ENCODE measurements at regions not wholly inside any gene's neighbourhood (a gene's known extent, or its start where the extent isn't known, plus 50 kb on each side); places are given as distances from the start of the nearest gene placed in this dataset.
"Not testable (repeated sequence)": the region's sequence is repeated elsewhere in the genome, so short reads cannot be mapped to it uniquely, and the experiment has no call there.

DNA sequence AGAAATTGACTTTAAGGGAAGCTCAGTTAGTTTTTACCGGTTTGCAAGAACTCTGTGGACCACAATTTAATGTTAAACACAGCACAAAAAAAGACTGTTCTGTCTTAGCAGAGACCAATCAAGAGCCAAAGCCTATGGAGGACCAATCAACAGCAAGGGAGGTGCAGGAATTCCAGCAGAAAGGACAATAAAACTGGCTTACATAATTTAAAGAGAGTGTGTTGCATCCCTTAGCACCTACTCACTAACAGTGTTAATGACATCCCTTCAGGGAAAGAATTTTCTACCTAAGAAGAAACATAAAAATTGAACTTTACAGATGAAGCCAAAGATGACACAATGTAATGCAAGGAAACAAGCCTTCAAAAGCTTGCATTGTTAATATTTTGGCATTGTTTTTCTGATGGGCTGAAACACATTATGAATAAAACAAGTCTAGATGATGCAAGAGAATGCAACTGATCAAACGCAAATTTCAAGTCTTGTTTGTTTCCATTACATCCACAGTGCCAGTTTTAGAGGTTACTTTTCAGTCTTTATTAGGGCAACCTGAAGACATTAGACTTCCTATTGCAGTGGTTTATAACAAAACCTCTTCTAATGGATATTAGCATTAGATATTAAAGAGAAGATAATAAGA is 111.3 kb upstream of the FST start:
- no peak for DNase-seq

DNA sequence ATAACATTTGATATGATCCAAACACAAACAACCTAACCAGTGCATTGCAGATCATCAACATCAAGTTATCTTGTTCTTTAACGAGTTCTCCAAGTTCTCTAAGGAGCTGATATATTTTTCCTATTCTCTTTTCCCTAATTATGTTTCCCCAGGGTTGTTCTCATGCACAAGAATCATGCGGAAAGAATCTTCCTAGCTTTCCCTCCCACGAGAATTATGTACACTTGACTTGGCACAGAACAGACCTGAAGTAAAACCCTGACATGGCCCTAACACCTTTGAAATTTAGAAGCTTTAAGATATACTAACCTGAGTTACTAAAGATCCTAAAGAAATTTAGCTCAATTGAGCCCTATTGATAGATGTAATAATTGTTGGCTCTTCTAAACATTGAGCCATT is 110.7 kb upstream of the FST start:
- DNase-seq = no peak

DNA sequence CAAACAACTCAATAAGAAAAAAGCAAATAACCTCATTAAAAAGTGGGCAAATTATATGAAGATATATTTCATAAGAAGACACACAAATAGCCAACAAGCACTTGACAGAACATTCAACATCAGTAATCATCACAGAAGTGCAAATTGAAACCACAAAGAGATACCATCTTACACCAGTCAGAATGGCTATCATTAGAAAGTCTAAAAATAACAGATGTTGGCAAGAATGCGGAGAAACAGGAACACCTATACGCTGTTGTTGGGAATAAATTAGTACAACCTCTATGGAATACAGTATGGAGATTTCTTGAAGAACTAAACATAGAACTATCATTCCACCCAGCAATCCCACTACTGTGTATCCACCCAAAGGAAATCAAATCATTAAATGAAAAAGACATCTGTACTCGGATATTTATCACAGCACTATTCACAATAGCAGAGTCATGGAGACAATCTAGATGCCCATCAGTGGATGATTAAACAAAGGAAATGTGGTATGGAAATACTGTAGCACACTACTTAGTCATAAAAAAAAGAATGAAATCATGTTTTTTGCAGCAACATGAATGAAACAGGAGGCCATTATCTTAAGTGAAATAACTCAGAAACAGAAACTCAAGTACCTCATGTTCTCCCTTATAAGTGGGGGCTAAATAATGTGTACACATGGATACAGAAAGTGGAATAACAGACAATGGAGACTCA is 106.8 kb upstream of the FST start:
- no peak for DNase-seq

DNA sequence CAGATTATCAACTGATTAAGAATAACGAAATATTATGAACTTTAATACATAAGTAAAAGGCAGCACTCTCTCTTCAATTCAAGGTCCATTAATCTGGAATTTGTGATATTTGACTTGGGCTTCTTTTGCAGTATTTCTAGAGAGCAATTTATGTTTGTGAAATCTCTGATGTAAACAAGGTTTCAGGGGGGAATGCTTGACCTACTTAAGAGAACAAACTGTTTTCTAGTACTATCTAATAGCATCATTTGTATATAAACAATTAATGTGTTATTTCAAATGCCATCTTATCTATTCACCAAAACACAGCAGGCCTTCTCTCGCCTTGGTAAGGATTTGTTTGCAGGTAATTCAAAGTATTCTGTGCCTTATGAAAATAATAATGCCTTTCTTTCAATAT is 103.6 kb upstream of the FST start:
- no peak for DNase-seq

DNA sequence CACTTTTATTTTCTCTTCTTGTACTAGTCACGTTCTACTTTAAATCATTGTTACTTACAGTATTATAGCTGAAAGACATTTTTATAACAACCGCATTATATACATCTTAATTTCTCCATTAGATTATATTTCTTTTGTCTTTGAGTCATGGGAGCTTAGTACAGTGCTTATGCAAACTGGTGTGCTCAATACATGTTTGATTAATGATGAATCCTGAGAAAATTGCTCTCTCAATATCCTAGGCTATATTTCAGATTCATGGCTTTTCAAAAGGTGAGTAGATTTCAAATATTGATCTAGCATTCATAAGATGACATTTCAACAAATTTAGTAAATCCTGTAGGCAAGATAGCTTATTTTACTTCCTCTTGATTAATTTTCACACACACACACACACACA is 102.2 kb upstream of the FST start:
- DNase-seq = no peak

DNA sequence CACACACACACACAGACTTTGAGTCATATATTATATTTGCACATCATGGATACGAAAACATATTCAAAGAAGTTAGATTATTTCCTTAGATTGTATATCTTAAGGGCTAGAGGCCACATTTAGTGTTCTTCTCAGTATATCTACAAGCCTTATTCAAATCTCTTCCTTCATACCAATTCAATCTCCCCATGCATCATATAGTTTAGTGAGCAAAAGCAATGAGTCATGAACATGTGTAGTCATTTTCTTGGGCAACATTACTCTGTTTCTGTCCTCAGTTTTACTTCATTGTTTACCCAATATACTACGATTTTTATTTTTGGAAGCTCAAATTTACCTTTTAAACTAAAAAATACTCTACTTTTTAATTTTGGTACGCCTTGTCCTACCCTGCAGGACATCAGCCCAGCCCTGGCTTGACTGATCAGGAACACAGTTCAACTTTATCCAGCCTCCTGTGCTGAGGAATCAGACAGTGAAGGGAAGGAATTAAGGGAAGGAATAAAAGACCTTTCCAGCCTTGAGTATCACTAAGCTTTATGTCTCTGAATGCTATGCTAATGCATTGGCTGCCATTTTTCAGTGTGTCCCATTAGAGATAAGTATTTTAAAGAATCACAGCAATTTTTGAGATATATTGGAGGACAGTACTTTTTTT is 101.7 kb upstream of the FST start:
- no peak for DNase-seq

DNA sequence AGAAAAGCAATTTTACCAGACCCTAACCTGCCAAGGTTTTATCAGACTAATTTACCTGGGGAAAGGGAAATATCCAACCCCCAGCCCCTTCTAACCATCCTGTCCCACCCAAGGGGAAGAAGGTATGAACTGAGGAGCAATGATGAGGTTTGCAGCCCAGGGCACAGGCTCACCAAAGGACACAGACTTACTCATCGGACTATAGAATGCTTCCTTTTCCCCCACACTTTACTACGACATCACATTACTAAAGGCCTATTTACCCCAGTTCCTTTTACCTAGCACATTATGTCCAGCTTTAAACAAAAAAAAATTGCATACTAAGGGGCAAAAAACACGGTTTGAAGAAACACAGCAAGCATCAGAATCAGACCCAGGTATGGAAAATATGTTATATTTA is 94.1 kb upstream of the FST start:
- DNase-seq = no peak

DNA sequence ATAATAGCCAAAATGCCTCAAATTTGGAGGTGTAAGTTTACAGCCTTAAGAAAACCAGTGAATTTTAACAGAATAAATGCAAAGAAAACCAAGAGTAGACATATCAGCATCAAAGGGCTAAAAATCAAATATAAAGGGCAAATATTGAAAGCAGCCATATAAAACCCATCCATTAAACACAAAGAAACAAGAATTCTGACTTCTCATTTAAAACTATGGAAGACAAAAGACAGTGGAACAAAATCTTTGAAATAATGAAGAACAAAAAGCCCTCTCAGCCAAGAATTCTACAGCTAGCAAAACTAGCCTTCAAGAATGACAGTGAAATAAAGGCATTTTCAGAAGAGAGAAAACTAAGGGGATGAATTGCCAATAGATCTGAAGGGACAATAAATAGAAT is 91.3 kb upstream of the FST start:
- no peak for DNase-seq

DNA sequence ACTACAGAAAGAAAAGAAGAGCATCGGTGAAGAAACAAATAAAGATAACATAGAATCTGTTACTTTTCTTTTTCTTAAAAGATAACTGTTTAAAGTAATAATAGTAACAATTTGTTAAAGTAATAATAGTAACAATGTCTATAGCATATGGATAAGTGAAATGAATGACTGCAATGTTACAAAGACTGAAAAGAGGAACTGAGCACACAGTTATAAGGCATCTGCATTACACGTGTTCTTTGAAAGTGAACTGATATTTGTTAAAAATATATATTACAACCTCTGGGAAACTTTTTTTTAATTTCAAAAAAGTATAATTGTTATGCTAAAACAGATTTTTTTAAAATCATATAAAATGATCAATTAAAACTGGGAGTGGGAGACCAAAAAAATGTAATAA is 88.4 kb upstream of the FST start:
- DNase-seq = no peak

DNA sequence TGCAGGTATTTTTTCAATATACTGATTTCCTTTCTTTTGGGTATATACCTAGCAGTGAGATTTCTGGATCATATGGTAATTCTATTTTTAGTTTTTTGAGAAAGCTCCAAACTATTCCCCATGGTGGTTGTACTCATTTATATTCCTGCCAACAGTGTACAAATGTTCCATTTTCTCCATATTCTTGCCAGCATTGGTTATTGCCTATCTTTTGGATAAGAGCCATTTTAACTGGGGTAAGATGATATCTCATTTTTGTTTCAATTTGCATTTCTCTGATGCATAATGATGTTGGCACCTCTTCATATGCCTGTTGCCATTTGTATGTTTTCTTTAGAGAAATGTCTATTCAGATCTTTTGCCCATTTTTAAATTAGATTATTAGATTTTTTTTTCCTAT is 85.6 kb upstream of the FST start:
- DNase-seq = no peak

DNA sequence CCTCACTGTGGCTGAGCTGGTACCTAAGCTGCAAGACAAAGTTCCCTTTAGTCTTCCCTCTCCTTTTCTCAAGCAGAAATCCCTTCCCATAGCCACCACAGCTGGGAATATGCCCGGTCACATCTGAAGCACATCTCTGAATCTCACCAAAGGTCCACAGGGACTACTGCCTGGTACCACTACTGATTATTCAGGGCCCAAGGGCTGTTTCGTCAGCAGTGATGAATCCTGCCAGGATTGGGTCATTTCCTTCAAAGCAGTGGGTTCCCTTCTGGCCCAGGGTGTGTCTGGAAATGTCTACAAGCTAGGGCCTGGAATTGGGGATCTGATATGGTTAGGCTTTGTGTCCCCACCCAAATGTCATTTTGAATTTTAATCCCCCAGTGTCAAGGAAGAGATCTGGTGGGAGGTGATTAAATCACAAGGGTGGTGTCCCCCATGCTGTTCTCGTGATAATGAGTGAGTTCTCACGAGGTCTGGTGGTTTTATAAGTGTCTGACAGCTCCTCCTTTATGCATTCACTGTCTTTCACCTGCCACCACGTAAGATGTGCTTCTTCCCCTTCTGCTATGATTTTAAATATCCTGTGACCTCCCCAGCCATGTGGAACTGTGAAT is 83.2 kb upstream of the FST start:
- DNase-seq = no peak

DNA sequence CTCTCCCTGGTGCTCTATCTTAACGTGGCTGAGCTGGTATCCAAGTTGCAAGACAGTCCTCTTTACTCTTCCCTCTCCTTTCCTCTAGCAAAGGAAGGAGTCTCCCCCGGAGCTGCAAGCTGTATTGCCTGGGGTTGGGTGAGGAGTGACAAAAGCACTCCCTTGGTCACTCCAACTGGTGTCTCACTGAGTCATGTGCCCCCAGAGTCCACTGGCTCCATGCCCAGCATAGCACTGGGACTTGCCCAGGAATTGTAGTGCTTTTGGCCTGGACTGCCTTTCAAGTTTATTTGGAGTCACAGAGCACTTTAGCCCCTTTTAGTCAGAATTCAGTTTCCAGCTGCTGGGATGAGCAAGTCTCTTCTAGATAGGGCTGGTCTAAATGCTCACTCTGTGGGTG is 82.6 kb upstream of the FST start:
- no peak for DNase-seq

DNA sequence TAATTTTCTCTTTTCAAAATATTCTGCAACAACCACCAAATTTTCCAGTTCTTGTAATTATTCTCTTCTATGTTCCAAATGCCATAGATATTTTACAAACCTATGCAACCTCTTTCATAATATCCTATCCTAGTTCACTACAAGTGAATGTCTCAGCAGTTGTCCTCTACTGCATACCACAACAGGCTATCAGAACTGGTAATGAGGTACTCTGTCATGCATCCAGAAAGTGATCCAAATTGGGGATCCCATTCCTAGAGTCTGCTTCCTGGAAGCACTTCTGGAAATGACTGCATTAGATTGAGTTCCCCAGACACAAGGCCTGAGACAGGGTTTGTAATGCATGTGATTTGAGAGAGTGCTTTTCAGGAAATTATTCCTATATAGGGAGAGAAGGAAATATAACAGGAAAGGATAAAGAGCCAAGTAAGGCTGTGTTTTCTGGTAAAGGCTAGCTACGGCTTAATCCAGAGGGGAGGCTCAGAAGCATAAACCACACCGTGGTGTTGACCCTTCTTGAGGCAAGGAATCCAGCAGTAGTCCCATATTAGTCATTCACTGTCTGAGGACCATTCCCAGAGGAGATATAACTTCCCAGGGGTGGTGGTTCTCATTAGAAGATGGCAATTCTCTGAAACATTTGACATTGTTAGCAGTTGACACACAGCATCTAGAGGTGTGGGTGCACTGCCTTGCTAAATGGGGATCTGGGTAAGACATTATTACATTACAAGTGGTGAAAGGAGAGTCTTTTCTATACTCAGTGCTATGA is 80.3 kb upstream of the FST start:
- DNase-seq = no peak

DNA sequence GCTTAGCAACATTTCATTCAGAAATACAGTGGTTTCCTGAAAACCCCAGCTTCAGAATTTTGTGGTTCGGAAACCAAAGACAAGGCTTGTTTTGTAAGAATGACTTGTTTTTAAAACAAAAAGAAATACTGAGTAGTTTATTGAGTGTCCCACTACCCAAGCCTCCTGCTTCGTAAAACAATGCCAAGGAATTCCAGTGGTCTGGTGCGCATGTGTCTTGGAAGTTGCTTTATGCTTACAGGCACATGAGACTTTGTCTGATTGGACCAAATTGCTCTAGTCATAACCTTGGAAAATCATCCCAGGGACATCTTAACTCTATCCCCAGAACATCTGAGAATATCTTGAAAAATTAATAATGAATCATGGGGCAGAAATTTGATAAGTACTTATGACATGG is 77.1 kb upstream of the FST start:
- no peak for DNase-seq

DNA sequence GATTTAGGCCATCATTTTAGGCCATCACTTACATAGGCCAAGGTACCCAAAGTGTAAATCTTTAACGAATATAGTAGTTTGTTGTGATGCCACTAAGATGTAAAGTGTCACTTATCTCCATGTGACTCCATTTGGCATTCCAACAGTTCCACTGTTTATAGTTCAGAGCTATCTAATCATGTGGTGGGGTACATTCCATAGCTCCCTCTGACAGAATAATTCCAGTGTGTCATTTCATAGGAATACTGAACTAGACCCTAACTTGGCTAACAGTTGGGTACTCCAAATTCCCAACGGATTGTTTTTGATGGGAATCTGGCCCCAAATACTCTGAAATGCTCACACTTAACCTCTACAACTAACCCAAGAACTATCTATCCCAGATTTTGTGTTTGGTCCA is 76.7 kb upstream of the FST start:
- DNase-seq = no peak

DNA sequence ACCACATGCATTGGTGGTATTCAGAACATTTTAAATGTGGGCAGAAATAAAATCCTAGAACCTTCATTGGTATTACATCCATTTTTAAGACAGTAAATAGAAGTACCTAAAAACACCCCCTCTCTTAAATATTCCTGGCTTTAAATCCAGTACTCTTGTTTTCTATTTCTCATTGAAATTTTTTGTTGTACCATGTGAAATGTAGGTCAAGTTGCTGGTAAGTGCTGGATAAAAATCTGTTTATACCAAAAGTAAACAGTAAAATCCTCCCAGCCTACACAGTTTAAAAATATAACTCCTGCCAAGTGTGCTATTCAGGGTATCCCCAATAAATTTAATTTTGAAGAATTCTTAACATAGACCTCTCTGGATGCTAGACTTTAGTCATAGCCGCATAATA is 75.0 kb upstream of the FST start:
- no peak for DNase-seq

DNA sequence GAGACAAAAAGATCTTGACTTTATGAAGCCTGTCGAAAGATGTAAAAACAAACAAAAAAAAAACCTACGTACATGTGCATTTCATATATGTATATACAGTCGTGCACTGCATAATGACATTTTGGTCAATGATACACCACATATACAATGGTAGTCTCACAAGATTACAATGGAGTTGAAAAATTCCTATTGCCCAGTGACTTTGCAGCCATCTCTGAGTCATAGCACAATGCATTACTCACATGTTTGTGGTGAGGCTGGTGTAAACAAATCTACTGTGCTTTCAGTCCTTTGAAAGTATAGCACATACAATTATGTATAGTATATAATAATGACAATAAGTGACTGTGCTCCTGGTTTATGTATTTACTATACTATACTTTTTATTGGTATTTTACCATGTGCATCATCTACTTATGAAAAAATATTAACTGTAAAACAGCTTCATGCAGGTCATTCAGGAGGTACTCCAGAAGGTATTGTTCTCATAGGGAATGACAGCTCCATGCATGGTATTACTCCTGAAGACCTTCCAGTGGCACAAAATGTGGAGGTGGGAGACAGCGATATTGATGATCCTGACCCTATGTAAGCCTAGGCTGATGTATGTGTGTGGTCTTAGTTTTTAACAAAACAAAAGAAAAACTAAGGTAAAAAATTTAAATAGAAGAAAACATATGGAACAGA is 73.7 kb upstream of the FST start:
- no peak for DNase-seq

DNA sequence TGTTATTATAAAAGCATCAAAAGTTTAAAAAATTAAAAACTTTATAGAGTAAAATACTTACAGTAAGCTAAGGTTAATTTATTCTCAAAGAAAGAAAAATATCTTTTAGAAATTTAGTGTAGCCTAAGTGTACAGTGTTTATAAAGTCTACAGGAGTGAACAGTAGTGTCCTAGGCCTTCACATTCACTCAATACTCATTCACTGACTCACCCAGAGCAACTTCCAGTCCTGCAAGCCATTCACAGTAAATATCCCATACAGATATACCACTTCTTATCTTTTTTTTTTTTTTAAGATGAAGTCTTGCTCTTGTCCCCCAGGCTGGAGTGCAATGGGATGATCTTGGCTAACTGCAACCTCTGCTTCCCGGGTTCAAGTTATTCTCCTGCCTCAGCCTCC is 73.1 kb upstream of the FST start:
- no peak for DNase-seq

DNA sequence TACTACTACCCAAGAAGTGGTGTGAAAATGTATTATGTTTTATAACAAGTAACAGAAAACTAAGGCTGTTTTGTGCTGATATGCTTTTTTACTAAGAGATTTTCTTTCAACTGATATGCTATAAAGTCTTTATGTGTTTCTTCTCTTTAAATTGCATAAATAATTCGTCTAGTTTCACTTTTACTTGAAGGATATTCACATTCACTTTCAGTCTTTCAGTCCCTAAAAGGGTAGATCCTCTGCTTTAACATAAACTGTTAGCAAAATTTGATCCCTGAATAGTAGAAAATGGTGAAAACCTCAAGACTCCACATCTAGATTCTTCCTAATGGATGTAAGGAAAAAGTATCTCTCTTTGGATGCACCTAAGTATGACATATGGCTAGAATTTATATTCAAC is 69.0 kb upstream of the FST start:
- DNase-seq = no peak

DNA sequence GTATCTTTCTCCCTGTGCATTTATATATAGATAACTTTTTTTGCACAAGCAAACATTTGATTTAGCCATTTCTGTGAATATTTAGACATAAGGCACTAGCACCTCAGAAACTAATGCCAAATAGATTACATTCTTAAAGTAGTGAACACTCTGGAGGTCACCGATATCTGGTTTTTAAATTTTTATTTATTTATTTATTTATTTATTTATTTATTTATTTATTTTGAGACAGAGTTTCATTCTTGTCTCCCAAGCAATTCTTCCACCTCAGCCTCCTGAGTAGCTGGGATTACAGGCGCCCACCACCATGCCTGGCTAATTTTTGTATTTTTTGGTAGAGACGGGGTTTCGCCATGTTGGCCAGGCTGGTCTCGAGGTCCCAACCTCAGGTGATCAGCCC is 67.9 kb upstream of the FST start:
- DNase-seq = not testable (repeated sequence)

DNA sequence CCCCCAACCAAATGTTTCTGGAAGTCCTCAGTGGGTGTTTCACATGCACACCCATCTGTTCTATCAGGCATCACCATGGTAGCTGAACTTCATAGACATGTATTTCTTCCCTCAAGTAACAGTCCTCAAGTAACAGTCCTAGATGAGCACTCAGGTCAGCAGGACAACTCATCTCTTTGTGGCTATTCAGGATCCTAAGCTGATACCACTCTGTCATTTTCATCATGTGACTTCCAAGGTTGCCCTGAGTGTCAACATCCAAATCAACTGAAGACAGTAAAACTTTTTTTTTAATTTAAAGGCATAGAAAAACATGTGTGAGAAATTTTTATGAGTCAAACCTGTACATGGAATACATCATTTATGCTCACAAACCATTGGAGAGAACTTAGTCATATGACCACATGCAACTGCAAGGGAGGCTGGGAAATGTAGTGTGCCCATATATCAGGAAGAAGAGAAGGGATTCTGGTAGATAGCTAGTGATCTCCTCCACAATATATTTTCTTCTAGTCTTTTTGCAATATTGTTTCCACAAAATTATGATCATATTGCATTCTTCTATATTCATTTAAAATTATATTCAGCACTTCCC is 64.2 kb upstream of the FST start:
- no peak for DNase-seq

DNA sequence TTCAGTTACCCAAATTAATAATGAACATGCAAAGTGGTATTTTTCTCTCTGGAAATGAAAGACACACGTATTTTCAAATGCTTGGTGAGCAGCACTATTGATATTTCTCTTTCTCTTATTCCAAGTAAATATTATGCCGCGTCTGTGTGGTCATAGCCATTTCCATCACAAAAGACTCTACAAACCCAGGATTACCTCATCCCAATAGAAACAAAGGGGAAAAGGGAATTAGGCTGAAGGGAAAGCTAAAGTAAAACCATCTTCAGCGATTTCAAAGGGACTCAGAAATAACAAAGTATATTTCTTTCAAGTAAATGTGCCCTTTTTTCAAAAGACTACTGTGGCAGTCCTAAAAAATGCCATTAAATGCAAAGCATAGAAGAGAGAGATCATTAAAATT is 62.0 kb upstream of the FST start:
- DNase-seq = no peak
